Hepatocyte (in vitro differentiated cells): ENCODE measurements at regions not wholly inside any gene's neighbourhood (a gene's known extent, or its start where the extent isn't known, plus 50 kb on each side); places are given as distances from the start of the nearest gene placed in this dataset.

Experiments used
- CTCF ChIP-seq: fragments of 200-600 bp; sonication (generic); IDR thresholded peaks from 2 replicates; pipeline ENCODE4 v1.5.1; 2016; ENCODE audit warnings: antibody characterized with exemption, mild to moderate bottlenecking; ENCODE audit not compliant: poor library complexity
- EZH2 ChIP-seq: fragments of 200-600 bp; sonication (generic); IDR thresholded peaks from 2 replicates; pipeline ENCODE4 v1.6.1; 2016; ENCODE audit warnings: antibody characterized with exemption, mild to moderate bottlenecking, borderline replicate concordance
- EZH2phosphoT487 ChIP-seq: fragments of 200-600 bp; sonication (generic); IDR thresholded peaks from one replicate; pipeline ENCODE4 v1.6.1; 2018; ENCODE audit warnings: antibody characterized with exemption, mild to moderate bottlenecking, low read depth, moderate library complexity; ENCODE audit not compliant: unreplicated experiment, severe bottlenecking

DNA sequence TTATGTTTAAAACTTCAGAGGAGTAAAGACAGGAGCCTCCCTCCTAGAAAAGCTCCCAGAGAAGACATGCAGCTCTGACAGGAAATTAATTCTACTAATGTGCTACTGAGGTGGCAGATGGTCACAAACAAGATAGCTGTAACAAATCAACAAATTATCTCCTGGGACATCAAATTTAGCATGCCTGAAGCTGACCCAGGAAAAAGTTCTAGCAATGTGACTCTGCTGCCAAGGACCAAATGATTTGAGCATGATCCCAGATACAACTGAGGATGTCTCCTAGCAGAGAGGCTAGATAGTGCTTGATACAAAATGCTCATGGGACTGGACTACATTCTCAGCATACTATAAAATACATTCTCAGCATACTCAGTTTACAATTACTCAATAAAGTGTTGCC, 413.5 kb upstream of the SMC2 start:
- TF ChIP-seq CTCF, result no peak
- no peak for TF ChIP-seq EZH2
- no peak for TF ChIP-seq EZH2phosphoT487
